ENCODE measurements at regions not wholly inside any gene's neighbourhood (a gene's known extent, or its start where the extent isn't known, plus 50 kb on each side); places are given as distances from the start of the nearest gene placed in this dataset.

DNA sequence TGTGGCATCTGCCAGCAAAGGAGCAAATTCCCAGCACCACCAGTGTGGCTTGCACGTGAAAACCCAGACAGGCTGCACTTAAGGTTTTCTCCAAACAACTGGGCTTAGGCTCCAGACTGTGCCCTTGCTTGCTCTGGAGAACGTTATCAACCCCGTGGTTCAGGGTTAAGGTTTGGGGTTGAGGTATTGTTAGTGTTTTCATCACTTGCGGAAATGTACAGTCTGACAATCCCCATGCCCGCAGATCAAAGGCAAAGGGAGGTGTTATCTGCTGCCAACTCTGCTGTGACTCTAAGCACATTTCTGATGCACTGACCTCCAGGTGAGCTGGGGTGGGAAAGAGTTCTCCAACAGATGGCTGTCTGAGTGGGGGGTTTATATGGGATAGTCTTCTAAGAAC lies 253.5 kb upstream of the NT5C1B start:
- TF ChIP-seq CTCF (IDR thresholded peaks at IDR 0.05) = no peak
- TF ChIP-seq EP300 (IDR thresholded peaks at IDR 0.05) = no peak
- TF ChIP-seq POLR2A (IDR thresholded peaks at IDR 0.05) = no peak

All from ovary (tissue), 3 donors.